ENCODE measurements at regions not wholly inside any gene's neighbourhood (a gene's known extent, or its start where the extent isn't known, plus 50 kb on each side); places are given as distances from the start of the nearest gene placed in this dataset.

DNA sequence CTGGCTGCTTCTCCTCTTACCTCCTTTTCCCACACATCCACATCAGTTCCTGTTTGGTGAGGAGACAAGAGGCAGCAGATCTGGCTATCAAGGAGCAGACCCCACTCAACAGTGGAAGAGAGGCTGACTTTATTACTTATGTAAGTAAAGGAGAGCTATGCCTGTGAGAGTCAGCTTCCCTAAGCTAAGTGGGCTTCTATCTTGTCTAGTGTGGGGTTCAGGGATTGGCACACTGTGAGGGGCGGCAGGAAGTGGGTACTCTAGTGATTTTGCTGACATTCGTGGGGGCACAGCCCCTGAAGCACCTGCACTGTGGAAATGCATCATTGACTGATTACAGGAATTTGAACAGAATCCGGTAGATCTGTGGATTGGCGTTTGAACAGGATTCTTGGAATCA is 163.5 kb upstream of the IRX1 start:
- Histone ChIP-seq H3K27me3 (replicated peaks) (no peaks in the 10 kb centered on the region), H3K4me3 (ENCODE audit: low read depth, low read length) (no peak overlapping the region), H3K27ac (no peak overlapping the region), H3K36me3 (replicated peaks) (no peaks in the 10 kb centered on the region)
- in situ Hi-C loops (cut with HindIII; ENCODE audit: low pct_ligation_motif_present, low sequenced_read_pairs), result no loop called here
- TF ChIP-seq, protein P1, sequence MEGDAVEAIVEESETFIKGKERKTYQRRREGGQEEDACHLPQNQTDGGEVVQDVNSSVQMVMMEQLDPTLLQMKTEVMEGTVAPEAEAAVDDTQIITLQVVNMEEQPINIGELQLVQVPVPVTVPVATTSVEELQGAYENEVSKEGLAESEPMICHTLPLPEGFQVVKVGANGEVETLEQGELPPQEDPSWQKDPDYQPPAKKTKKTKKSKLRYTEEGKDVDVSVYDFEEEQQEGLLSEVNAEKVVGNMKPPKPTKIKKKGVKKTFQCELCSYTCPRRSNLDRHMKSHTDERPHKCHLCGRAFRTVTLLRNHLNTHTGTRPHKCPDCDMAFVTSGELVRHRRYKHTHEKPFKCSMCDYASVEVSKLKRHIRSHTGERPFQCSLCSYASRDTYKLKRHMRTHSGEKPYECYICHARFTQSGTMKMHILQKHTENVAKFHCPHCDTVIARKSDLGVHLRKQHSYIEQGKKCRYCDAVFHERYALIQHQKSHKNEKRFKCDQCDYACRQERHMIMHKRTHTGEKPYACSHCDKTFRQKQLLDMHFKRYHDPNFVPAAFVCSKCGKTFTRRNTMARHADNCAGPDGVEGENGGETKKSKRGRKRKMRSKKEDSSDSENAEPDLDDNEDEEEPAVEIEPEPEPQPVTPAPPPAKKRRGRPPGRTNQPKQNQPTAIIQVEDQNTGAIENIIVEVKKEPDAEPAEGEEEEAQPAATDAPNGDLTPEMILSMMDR (IDR thresholded peaks at IDR 0.05; ENCODE audit: low read depth, low read length, missing control alignments), result no peak
- DNase-seq, result no peak

DNA sequence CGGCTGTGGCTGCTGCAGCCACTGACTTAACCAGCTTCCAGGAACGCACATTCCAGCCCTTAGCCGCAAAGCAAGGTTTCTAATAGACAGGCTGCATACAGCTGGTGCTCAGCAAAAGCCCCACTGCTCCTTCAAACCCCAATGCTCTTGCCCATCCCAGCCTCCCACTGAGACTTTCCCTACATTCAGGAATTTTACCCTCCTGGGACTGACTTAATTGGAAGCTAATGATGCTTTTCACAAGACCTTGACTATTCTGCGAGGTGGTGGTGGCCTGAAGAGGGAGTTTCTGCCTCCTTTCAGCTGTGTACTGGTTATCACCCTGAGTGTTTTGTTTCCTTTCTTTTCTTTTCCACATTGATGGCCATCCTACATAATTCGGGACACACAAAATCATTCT is 164.9 kb upstream of the IRX1 start:
- Histone ChIP-seq H3K27me3 (replicated peaks) (no peaks in the 10 kb centered on the region), H3K4me3 (ENCODE audit: low read depth, low read length) (no peak overlapping the region), H3K27ac (no peak overlapping the region), H3K36me3 (replicated peaks) (no peaks in the 10 kb centered on the region)
- in situ Hi-C loops (cut with HindIII; ENCODE audit: low pct_ligation_motif_present, low sequenced_read_pairs), result no loop called here
- TF ChIP-seq, protein P1 (IDR thresholded peaks at IDR 0.05; ENCODE audit: low read depth, low read length, missing control alignments), result no peak
- no peak for DNase-seq

DNA sequence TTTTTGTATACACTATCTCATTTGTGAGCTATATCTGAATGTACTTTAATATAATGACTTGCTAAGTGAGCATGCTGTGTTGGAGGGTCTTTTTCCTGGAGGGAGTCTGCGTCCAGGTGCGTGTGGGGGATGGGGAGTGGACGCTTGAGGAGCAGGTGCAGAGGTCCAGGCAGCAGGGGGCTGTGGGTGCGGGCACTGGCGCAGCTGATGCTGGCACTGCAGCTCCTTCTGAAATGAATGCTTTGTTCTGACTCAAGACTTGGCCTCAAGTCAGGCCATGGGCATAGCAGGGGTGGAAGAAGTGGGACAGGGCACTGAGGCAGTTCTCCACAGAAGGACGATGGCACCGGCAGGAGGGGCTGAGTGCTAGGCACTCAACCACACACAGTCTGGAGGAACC is 165.7 kb upstream of the IRX1 start:
- TF ChIP-seq, protein P1 (IDR thresholded peaks at IDR 0.05; ENCODE audit: low read depth, low read length, missing control alignments), result no peak
- in situ Hi-C loops (cut with HindIII; ENCODE audit: low pct_ligation_motif_present, low sequenced_read_pairs), result no loop called here
- no peak for DNase-seq
- no peak overlapping the region for H3K4me3 ChIP-seq (ENCODE audit: low read depth, low read length)
- no peak overlapping the region for H3K27ac ChIP-seq
- no peaks in the 10 kb centered on the region for H3K27me3 ChIP-seq (replicated peaks)
- H3K36me3 ChIP-seq (replicated peaks), result no peaks in the 10 kb centered on the region

DNA sequence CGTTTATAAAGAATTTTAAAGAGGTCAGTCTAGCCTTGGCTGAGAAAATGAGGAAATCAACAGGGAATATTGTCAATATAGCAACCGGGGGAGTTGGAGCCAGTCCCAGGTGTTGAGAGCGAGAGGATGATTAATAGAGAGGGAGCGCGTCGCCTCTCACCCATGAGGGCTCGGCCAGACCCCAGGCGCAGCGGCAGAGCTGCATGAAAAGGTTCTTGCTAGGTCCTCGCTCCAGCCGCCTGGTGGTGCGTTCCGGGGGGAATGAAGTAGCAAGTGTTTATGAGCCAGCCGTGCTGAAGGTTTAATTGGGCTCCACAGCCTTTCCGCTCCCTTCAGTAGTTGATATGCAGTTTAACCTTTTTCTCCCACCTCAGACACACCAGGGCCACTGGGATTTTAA is 167.3 kb upstream of the IRX1 start:
- TF ChIP-seq, protein P1 (IDR thresholded peaks at IDR 0.05; ENCODE audit: low read depth, low read length, missing control alignments), result no peak
- no peak overlapping the region for H3K4me3 ChIP-seq (ENCODE audit: low read depth, low read length)
- no peaks in the 10 kb centered on the region for H3K27me3 ChIP-seq (replicated peaks)
- H3K27ac ChIP-seq, result no peak overlapping the region
- in situ Hi-C loops (cut with HindIII; ENCODE audit: low pct_ligation_motif_present, low sequenced_read_pairs), result no loop called here
- H3K36me3 ChIP-seq (replicated peaks), result no peaks in the 10 kb centered on the region
- DNase-seq, result no peak

DNA sequence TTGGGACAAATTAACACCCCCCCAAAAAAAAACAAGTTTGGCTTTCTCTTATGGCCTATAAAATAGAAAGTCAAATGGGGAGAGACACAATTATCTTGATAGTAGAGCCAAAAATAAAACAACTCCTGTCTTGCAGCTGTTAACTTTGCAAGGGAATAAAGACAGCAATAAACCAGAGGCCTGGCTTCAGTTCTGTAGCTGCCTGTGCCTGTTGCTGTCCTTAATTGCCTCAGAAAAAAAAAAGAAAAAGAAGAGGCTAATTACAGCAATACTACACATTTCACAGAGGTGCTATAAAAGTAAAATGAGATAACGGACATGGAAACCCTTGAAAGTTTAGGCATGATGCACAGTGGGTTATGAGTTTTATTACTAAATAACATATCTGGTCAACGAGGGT is 170.7 kb upstream of the IRX1 start:
- in situ Hi-C loops (cut with HindIII; ENCODE audit: low pct_ligation_motif_present, low sequenced_read_pairs), result no loop called here
- H3K27ac ChIP-seq, result no peak overlapping the region
- TF ChIP-seq, protein P1 (IDR thresholded peaks at IDR 0.05; ENCODE audit: low read depth, low read length, missing control alignments), result no peak

DNA sequence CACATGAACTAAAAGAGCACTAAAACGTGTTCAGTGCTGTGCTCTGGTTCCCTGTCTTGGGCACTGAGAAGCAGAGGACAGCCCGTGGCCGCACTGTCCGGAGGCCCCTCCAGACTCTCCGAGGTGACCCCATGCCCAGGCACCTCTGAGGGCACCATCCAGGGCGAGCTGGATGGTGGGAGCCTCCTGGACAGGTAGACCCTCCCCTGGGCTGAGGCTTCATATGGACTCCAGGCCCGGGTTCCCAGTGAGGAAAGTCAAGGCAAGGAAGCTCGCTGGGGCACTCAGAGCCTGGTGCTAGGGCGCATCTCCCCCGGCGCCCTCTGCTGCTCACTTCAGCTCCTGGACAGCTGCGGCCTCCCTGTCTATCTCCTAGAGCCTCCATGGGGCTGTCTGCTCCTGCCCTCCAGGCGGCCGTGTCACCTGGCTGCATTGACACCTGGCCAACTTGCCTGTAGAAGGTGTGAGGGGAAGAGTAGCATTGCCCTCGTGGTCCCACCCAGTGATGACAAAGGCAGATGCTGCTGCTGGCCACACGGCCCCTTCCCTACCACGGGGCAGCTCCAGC is 178.2 kb upstream of the IRX1 start:
- Histone ChIP-seq H3K36me3 (replicated peaks) (no peaks in the 10 kb centered on the region), H3K27me3 (replicated peaks) (no peaks in the 10 kb centered on the region), H3K27ac (no peak overlapping the region), H3K4me3 (ENCODE audit: low read depth, low read length) (no peak overlapping the region)
- TF ChIP-seq, protein P1 (IDR thresholded peaks at IDR 0.05; ENCODE audit: low read depth, low read length, missing control alignments), result no peak
- no peak for DNase-seq
- in situ Hi-C loops (cut with HindIII; ENCODE audit: low pct_ligation_motif_present, low sequenced_read_pairs), result no loop called here

More for the DNA sequence above, 170.7 kb upstream of the IRX1 start:
- DNase-seq, result no peak
- H3K4me3 ChIP-seq (ENCODE audit: low read depth, low read length), result no peak overlapping the region
- H3K27me3 ChIP-seq (replicated peaks), result no peaks in the 10 kb centered on the region
- no peaks in the 10 kb centered on the region for H3K36me3 ChIP-seq (replicated peaks)
